Glomerular visceral epithelial cell (primary cell): ENCODE measurements at regions not wholly inside any gene's neighbourhood (a gene's known extent, or its start where the extent isn't known, plus 50 kb on each side); places are given as distances from the start of the nearest gene placed in this dataset.

ENCODE experiments used
- DNase-seq: peaks from one replicate; pipeline ENCODE4 v3.0.0-alpha.2; 2016; ENCODE audit errors: extremely low spot score

DNA sequence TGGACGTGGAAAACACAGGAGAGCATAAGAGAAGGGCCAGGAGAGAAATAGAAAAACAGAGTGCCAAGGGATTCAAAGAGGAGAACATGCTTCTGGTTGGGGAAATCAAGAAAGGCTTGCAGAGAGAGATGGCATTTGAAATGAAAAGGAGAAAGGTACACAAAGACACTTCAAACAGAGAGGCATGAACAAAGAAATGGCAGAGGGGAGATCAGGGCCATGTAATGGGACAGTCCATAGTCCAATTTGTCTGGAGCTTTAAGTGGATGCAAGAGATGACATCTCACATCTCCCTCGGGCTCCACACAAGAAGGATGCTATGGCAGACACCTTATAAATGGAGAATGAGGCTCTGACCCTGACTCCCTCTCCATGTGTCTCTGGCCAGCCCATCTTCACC is 331.1 kb downstream of the MLLT3 start:
- DNase-seq = no peak

DNA sequence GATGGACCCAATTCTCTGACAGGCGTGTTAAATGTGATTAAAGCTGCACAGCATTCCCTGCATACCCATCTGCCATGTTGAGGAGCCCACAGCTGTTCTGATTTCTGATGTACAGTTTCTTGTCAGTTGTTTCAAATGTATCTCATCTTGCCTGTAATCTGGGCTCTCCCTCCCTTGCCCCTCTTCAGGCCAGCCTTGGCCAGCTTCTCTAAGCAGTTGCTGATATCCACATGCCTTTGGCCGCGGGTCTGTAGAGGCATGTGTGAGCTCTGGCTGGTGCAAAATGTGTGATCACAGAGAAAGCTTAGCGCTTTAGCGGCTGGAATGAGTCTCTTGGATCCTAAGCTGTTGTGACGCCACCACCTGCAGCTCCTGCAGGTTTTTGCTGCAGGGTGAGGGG is 332.0 kb downstream of the MLLT3 start:
- no peak for DNase-seq

DNA sequence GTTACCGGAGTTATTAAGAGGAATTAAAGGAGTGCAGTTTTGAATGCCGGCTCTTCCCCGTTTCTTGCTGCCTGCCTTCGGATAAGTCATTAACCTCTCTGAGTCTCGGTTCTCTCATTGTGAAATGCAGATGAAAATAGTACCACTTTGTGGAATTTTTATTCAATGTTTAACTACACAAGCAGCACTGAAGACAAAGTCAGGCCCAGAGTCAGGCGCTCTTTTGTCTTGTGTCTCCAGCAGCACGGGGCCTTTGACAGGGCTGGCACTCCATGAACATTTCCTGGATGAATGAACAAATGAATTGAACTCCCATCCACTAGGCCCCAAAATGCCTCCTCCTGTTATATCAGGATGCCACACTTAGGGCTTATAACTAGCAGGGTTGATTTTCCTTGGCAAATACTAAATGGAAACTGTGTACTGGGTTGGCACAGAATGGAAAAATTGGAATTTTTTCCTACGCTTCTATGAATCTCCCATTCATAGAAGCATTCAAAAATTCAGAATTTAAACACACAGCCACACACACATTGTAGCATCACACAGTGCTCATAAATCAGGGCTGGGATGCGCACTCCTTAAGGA is 332.8 kb downstream of the MLLT3 start:
- no peak for DNase-seq

DNA sequence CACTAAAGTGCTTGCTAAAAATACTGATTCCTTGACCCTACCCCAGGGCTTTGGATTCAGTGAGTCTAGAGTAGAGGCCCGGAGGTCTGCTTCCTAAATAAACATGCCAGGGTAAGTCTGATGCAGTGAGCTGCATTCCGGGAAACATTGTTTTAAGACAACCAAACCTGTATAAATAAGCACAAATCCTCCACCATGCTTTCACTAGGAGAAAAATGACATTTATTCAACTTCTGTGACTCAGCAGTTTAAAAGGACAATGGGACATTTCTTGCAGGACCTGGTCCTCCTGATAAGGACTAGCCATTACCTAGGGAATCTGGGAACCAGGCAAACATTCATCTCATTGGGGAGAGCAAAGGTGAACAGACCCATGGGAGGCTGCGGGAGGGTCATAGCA is 335.3 kb downstream of the MLLT3 start:
- no peak for DNase-seq

DNA sequence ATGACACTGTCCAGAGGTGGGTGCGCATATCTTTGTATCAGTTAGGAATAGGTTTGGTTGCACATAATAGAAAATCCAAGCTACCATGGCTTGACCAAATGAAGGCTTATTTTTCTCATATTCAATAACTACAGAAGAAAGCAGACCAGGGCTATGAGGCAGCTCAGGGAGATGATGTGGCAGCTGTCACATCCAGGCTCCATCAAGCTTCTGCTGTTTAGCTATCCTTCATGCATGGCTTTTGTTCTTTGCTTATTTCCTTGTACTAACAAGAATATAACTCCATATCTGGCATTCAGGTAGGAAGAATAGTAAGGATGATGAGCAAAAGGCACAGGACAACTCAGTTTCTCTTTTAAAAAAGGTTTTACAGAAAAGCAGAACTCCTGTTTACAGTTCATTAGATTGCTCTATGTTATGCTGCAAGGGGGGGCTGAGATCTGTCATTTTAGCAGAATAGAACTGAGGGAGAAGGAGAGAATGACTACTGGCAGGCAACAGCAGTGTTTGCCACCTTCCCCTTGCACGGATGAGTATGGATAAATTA is 336.1 kb downstream of the MLLT3 start:
- no peak for DNase-seq

DNA sequence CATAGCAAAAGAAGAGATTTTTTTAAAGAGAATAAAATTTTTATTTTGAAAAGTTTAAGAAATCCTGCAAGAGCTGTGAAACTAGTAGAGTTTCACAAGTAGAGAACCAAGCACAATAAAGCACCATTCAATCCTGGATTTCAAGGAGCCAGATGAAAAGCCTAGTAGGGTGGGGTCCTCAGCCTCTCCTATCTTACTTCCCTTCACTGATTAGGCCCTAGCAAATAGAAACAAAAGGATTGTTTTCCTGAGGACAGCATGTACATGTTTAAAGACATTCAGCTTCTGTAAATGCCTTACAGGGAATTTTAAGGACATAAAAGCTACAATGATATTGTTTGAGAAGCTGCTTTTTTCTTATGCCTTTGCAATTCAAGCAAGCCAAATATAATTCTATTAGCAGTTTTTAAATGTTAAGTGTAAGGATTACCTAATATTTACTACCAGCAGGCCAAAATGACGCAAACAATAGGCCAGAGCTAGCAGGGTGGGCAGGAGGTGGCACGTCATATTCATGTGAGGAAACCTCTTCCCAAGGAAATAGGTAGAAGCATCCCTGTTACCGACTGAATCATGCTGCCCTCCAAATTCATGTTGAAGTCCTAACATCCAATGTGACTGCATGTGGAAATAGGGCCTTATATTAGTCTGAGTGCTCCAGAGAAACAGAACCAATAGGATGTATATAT is 337.6 kb downstream of the MLLT3 start:
- DNase-seq = no peak

DNA sequence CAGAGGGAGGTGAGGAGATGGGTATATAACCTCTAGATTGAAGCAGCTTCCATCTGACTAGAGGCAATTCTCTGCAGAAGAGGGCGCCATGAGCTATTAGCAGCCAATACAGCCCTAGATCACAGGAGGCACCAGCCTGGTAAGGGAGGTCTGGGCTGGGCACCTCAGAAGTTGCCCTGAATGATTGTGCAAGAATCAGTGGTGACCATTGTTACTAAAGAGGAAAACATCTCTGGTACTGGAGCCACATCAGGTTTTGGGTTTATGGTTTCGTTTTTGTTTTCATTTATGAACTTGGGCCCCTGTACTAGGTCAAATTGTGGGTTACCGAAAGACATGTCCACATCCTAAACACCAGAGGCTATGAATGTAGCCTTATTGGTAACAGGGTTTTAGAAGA is 342.0 kb downstream of the MLLT3 start:
- DNase-seq = no peak

DNA sequence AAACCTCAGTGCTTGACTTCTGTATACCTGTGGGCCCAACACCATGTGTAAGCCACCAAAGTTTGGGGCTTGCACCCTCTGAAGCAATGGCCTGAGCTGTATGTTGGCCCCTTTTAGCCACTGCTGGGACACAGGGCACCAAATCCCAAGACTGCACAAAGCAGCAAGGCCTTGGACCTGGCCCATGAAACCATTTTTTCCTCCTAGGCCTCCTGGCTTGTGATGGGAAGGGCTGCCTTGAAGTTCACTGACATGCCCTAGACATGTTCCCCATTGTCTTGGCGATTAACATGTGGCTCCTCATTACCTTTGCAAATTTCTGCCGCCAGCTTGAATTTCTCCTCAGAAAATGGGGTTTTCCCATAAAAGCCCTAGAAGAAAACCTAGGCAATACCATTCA is 345.5 kb downstream of the MLLT3 start:
- no peak for DNase-seq

DNA sequence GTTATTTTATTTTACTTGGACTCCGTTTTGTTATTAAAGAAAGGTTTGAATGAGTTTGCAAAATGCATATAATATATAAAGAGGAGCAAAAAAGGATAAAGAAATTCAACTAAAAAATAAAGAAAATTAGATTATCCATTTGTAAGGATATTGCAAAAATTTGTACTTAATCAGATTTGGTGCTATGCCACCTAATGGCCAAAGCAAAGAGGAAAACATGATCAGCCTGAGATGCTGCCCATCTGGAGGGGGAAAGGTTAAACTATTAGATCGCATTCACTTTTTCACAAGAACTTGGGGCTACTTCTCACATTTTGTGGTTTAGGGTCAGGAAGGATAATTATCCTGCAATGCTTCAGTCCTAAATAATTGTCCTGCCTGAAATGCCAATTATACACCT is 350.6 kb downstream of the MLLT3 start:
- no peak for DNase-seq

DNA sequence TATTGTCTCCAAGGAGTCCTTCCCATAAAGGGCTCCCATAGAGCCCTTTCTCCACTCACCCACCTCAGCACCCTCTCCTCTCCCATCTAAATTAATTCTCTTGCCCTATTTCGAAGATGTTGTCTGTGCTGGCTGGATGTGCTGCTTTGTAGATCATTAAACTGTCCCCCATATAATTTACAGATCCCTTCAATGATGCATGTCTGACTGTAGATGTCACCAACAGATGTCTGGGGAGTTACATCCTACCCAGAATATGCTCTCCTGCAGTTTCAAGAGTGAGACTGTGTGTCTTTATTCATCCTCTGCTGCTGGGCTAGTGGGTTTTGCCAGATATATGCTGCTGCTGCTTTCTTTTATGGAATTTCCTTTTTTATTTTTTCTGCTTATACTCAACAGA is 351.2 kb downstream of the MLLT3 start:
- DNase-seq = no peak

DNA sequence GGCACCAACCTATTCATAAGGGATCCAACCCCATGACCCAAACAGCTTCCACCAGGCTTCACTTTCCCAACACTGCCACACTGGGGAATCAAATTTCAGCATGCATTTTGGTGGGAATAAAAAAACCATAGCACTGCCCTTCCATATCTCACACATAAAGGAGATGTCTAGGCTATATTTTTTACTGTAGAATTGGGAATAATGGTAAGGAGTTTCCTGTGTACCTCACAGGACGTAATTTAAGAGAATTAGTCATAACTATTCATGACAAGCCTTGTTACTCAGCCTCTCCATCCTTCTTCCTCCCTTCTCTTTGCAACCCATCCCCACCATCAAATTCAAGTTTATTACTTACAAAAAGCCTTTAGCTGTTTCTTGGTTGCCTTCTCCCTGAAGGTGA is 352.1 kb downstream of the MLLT3 start:
- no peak for DNase-seq

DNA sequence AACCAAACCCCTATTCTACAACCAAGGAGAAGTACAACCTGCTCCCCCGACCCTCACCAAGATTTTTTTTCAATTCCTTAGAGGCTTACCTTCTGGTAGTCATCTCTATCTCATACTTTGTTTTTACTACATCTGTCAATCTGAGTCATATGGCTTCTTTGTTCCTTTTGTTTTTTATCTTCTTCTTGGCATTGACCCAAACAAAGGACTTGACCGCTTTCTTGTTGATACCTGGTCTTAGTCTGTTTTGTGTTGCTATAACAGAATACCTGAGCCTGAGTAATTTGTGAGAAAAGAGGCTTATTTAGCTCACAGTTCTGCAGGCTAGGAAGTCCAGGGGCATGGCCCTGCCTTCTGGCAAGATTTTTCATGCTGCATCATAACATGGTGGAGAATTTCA is 352.7 kb downstream of the MLLT3 start:
- no peak for DNase-seq

DNA sequence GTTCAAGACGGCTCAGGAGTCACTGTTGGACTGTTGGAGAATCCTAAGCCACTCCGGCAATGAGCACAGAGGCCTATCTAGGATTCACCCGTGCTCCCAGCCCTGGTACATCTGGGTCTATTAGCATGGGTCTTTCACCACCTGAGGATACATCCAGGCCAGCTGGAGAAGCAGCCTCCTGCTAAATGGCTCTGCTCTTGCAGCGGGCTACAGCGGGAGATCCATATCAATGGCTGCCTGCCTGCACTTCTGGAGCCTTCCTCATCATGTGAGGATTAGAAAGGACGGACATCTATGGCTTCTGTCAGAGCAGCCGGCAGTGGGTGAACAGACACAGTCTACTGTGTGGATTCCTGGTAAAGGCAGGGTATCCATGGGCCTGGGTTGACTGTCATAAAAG is 357.4 kb downstream of the MLLT3 start:
- no peak for DNase-seq

DNA sequence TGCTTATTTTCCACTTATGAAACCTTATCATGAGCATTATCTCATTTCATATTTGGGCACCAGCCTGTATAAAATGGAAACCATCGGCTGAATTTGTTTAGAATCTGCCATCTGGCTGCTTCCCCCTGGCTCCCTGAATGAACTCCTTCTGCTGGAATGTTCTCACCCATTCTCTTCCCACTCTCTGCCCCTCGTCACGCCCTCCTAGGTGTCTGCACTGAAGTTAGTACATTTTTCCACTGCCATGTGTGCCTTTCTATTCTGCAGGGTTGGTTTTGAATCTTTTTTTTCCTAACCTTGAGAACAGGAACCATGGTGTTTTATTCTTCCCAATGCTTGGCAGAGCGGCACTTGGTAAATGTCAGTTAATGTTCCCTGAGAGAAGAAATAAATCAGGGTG is 359.7 kb downstream of the MLLT3 start:
- DNase-seq = no peak

DNA sequence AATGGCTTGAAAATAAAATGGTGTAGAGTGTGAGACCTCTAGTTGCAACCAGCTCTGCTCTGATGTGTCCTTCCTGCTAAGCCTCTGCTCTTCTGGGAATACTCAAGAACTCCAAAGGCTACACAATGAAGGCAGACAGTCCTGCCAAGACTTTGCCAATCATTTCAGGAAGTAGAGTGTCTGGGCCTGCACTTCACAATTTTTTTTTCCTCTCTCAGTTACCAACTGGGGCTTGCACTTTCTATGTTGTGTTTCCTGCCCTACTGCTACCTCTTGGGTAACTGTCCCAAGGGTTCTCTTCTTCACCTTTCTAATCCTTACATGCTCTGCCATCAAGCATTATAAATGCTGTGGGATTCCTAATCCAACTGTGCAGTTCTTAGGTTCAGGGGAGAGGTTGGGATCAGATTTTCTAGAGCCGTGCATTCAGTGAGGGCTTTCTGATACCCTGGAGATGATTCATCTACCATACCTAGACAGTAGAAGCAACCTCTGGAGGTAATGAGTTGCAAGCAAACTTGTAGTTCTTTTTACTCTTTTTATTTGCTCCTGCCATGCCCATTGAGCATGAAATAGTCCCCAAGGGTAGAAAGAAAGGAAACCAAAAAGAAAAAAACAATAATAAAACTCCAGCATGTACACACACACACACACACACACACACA is 365.9 kb downstream of the MLLT3 start:
- DNase-seq = no peak

DNA sequence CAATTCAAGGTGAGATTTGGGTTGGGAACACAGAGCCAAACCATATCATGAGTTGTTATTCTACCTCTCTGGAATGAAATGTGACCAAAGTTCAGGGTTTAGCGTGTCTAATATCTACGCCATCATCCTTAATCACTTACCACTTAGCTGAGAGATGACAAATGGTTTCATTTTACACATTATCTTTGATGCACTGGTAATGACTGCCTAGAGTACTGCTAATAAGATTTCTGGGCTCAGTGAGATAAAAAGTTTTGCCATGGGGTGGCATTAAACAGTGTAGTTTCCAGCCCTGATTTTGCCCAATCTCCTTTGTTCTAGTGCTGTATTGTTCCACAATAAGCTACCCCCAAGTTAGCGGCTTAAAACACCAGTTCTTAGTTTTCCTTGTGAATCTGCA is 367.2 kb downstream of the MLLT3 start:
- no peak for DNase-seq

DNA sequence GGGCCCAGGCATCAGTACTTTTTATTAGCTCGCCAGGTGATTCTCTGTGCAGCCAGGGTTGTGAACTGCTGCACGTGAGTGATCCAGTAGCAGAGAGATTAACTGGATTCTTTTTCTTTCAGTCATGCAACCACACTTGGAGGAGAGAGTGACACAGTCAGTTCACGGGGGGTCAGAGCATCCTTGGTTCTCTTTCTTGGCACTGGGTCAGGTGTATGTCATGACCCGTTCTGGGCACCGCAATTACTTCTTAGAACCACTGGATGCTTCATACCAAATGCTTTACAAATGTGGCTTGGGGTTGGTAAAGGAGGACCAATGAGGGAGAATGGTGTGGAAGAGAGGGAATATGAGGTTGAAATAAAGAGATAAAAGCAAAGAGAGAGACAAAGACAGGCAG is 368.7 kb downstream of the MLLT3 start:
- peak; percentile 18 for DNase-seq

DNA sequence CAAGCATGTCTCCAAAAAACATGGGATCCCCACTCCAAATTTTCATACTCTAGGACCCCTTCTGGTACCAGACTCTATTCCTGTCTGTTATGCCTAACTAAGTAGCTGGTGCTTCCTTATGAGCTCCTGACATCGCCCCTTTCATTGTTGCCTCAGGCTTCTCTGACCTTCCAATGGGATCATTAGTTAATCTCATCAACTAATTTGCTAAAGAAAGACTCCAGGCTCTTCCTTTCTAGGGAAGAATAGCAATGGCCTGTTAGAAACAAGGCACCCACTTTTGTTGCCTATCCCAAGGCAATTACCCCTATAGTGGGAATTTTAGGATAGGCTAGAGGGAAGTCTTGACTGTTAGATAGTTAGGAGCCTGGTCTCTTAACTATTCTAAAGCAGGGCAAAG is 369.5 kb downstream of the MLLT3 start:
- no peak for DNase-seq

DNA sequence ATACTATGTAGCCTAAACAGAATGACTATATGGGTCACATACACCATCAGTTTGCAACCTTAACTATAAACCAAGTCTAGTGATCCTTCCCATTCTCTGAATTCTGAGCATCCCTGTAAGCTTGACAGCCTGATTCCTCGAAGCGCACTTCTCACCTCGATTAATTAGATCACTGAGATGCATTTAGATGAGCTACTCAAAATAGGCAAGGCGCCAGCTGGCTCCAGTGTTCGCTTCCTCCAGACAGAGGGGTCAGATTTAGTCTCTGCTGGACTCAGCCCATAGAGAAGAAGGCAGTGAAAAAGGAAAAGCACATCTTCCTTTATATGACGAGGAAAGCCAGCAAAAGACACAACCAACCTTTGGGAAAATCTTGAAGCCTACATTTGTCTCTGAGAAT is 371.5 kb downstream of the MLLT3 start:
- DNase-seq = no peak

DNA sequence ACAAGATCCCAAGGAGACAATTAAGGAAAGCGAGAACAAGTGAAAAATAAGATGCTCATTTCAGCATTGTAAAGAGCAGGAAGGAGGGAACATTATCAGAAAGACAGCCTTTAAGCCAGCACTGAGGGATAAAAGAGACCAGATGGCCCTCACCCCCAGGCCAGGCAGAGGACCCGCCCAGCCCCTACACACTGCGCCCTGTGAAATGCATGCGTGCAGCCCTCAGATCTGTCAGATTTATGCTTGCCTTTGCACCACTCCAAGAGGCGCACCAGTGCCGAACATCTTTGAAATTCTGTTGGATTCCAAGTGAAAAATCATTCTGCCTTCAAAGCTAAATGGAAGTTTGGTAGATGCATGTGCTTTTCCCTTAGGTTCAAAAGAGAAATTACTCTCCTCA is 378.0 kb downstream of the MLLT3 start:
- no peak for DNase-seq

DNA sequence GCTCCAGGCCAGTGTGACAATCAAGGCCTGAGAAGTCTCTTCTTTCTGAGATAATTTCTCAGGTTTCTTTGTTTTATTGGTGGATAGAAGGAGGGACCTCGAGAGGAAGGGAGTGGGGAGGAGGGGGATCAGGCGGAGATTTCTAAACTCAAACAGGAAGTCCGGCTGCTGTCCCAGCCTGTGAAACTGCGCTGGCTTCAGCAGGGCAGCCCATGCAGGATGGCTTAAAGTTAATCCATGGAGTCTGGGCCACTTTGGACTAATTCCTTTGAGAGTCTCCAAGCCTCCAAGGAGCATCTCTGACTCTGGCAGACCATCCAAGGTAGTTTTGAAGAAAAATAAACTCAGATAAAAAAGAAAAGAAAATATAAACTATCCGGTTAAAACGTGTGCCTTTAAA is 378.5 kb downstream of the MLLT3 start:
- DNase-seq = no peak

DNA sequence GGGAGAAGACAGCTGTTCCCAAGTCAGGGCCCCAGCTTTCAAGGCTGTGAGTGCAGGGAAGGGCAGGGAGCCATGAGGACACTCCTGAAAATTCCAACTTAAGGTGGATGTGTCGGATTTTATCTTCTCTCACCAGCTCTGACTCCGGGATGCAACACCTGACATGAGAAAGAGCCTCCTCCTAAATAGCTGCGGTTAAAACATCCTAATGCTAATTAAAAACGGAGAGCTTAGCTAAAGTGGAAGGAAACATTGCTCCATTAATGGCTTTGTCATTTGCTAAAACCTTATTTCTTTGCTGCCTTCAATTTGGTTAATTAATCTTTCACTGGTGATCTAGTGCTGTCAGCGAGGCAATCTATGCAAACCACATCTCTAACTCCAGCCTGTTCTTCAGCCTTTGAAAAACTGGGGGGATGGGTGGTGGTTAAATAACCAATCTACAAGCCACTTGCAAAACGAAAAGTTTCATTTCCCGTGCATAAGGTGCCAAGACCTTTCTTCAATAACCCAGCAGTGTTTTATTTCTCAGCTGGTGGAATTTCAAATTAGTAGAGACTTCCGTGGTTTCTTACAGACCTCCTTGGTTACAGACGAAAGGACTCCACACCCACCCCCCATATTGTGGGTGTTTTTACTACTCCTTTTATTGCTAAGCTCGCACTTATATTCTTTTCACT is 379.6 kb downstream of the MLLT3 start:
- DNase-seq = no peak

DNA sequence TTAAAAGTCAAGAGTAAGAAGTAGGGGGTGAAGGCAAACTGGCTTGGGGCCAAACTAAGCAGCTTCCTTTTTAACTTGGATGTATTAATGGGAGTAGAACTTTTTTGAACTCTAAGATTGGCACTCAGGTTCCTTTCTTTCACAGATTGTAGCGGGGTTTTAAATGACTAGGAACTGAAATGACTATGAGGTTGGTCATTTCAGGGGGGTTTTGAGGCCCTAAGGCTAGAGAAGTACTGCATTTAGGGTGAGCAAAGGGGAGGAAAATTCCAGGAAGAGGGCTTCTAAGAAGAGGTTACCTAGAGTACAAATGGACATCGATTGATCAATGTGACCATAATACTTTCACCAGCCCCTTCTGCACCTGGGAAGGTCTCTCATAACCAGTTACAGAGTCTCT is 381.8 kb downstream of the MLLT3 start:
- no peak for DNase-seq
